SU-DHL-6 (cell line): ENCODE measurements at regions not wholly inside any gene's neighbourhood (a gene's known extent, or its start where the extent isn't known, plus 50 kb on each side); places are given as distances from the start of the nearest gene placed in this dataset.

Experiments used
- H2AFZ ChIP-seq: fragments of 200-600 bp; sonication (generic); 2 replicates; pipeline ENCODE4 v1.6.1; 2014; ENCODE audit warnings: low read depth, mild to moderate bottlenecking, moderate library complexity, mixed read lengths, antibody characterized with exemption, low read length; ENCODE audit not compliant: severe bottlenecking
- H3F3A ChIP-seq: fragments of 200-600 bp; shearing (Covaris generic); 2 replicates; pipeline ENCODE4 v1.6.0; 2016; ENCODE audit warnings: antibody characterized with exemption, mild to moderate bottlenecking; ENCODE audit not compliant: insufficient read depth
- H3K27ac ChIP-seq: fragments of 200-600 bp; sonication (generic); 2 replicates; pipeline ENCODE4 v1.5.1; 2016; ENCODE audit warnings: low read depth, mild to moderate bottlenecking, low read length, moderate library complexity, mixed read lengths
- H3K27me3 ChIP-seq: fragments of 200-600 bp; sonication (generic), shearing (Covaris generic); 2 replicates; pipeline ENCODE4 v1.6.0; 2014; ENCODE audit warnings: mild to moderate bottlenecking, low read length
- H3K36me3 ChIP-seq: fragments of 200-600 bp; sonication (generic); 2 replicates; pipeline ENCODE4 v1.6.1; 2014; ENCODE audit warnings: mild to moderate bottlenecking, low read length, mixed read lengths
- H3K4me2 ChIP-seq: fragments of 300-600, 200-600 bp; shearing (Covaris generic), sonication (generic); 2 replicates; pipeline ENCODE4 v1.6.0; 2014; ENCODE audit warnings: low read length, low read depth, mild to moderate bottlenecking; ENCODE audit not compliant: poor library complexity, severe bottlenecking
- H3K4me3 ChIP-seq: fragments of 200-600 bp; sonication (generic); 2 replicates; pipeline ENCODE4 v1.5.1; 2014; ENCODE audit warnings: antibody characterized with exemption, low read length, mild to moderate bottlenecking, mixed read lengths; ENCODE audit not compliant: insufficient read depth, poor library complexity, severe bottlenecking
- H3K79me2 ChIP-seq: fragments of 200-600 bp; sonication (generic); 2 replicates; pipeline ENCODE4 v1.6.1; 2014; ENCODE audit warnings: mild to moderate bottlenecking, low read length, moderate library complexity; ENCODE audit not compliant: insufficient read depth
- H3K9ac ChIP-seq: fragments of 200-600 bp; sonication (generic); 2 replicates; pipeline ENCODE4 v1.7.0; 2014; ENCODE audit warnings: mild to moderate bottlenecking, low read length
- H3K9me2 ChIP-seq: fragments of 200-600 bp; sonication (generic); replicated peaks from 2 replicates; pipeline ENCODE4 v1.6.1; 2014; ENCODE audit warnings: low read length; ENCODE audit not compliant: insufficient read depth
- H3K9me3 ChIP-seq: fragments of 200-600 bp; sonication (generic); 2 replicates; pipeline ENCODE4 v1.6.1; 2014; ENCODE audit warnings: low read length, mixed read lengths; ENCODE audit not compliant: insufficient read depth
- H4K20me1 ChIP-seq: fragments of 200-600 bp; sonication (generic); 2 replicates; pipeline ENCODE4 v1.6.1; 2014; ENCODE audit warnings: low read depth, mild to moderate bottlenecking, antibody characterized with exemption, low read length, moderate library complexity, mixed read lengths
- EZH2phosphoT487 ChIP-seq: fragments of 200-600 bp; sonication (generic), shearing (Covaris generic); conservative IDR thresholded peaks from 2 replicates; pipeline ENCODE4 v1.6.1; 2018; ENCODE audit warnings: mild to moderate bottlenecking, antibody characterized with exemption, low read length, moderate library complexity, mixed read lengths
- TF ChIP-seq, protein P1 (sequence below): fragments of 200-600 bp; sonication (generic); IDR thresholded peaks from one replicate; pipeline ENCODE4 v1.5.1; 2017; ENCODE audit warnings: antibody characterized with exemption, mild to moderate bottlenecking, low read length, moderate library complexity; ENCODE audit not compliant: insufficient read depth, poor library complexity, severe bottlenecking

GRCh38 chrX:137245183-137245582, 211.4 kb upstream of the GPR101 start:
- Histone ChIP-seq H3K79me2 (no peaks in the 10 kb centered on the region), H3K9me3 (no peaks in the 10 kb centered on the region), H3K27me3 (no peaks in the 10 kb centered on the region), H3K4me2 (no peak overlapping the region), H3K9me2 (no peaks in the 10 kb centered on the region), H3F3A (no peaks in the 10 kb centered on the region), H4K20me1 (no peaks in the 10 kb centered on the region), H3K9ac (no peak overlapping the region), H2AFZ (no peak overlapping the region), H3K36me3 (no peaks in the 10 kb centered on the region), H3K27ac (no peak overlapping the region), H3K4me3 (no peak overlapping the region)
- TF ChIP-seq, protein P1, sequence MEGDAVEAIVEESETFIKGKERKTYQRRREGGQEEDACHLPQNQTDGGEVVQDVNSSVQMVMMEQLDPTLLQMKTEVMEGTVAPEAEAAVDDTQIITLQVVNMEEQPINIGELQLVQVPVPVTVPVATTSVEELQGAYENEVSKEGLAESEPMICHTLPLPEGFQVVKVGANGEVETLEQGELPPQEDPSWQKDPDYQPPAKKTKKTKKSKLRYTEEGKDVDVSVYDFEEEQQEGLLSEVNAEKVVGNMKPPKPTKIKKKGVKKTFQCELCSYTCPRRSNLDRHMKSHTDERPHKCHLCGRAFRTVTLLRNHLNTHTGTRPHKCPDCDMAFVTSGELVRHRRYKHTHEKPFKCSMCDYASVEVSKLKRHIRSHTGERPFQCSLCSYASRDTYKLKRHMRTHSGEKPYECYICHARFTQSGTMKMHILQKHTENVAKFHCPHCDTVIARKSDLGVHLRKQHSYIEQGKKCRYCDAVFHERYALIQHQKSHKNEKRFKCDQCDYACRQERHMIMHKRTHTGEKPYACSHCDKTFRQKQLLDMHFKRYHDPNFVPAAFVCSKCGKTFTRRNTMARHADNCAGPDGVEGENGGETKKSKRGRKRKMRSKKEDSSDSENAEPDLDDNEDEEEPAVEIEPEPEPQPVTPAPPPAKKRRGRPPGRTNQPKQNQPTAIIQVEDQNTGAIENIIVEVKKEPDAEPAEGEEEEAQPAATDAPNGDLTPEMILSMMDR: no peak

- no peak for TF ChIP-seq EZH2phosphoT487
- TF ChIP-seq, protein P1: no peak
- no peaks in the 10 kb centered on the region for H3K36me3 ChIP-seq
- H3K9me2 ChIP-seq: no peaks in the 10 kb centered on the region
- no peak overlapping the region for H3K9ac ChIP-seq
- H3F3A ChIP-seq: no peaks in the 10 kb centered on the region
- H3K27ac ChIP-seq: no peak overlapping the region
- H3K9me3 ChIP-seq: no peaks in the 10 kb centered on the region
- H3K4me3 ChIP-seq: no peak overlapping the region
- H3K79me2 ChIP-seq: no peaks in the 10 kb centered on the region
- no peaks in the 10 kb centered on the region for H3K27me3 ChIP-seq
- no peak overlapping the region for H2AFZ ChIP-seq
- no peak overlapping the region for H3K4me2 ChIP-seq
- no peaks in the 10 kb centered on the region for H4K20me1 ChIP-seq
Measured at GRCh38 chrX:137236837-137237236, 203.0 kb upstream of the GPR101 start.

- Histone ChIP-seq H3K9ac (no peak overlapping the region), H3K9me2 (no peaks in the 10 kb centered on the region), H4K20me1 (no peaks in the 10 kb centered on the region), H3K27me3 (no peaks in the 10 kb centered on the region), H2AFZ (no peak overlapping the region), H3K36me3 (no peaks in the 10 kb centered on the region), H3K27ac (no peak overlapping the region), H3F3A (no peaks in the 10 kb centered on the region), H3K79me2 (no peaks in the 10 kb centered on the region), H3K9me3 (no peaks in the 10 kb centered on the region), H3K4me3 (no peak overlapping the region), H3K4me2 (no peak overlapping the region)
- no peak for TF ChIP-seq EZH2phosphoT487
- TF ChIP-seq, protein P1: no peak
Measured at GRCh38 chrX:137234651-137235402, 201.0 kb upstream of the GPR101 start.
